Stimulated activated CD4-positive, alpha-beta T cell treated with anti-CD3 and anti-CD28 coated beads, Interleukin-1b, Interleukin-23, amount 100 ng/mL, for 48 hours (primary cell): ENCODE measurements at regions not wholly inside any gene's neighbourhood (a gene's known extent, or its start where the extent isn't known, plus 50 kb on each side); places are given as distances from the start of the nearest gene placed in this dataset.
"Not testable (repeated sequence)": the region's sequence is repeated elsewhere in the genome, so short reads cannot be mapped to it uniquely, and the experiment has no call there.

Experiments used
- DNase-seq: peaks from one replicate; pipeline ENCODE4 v3.0.0-alpha.2; 2020

DNA sequence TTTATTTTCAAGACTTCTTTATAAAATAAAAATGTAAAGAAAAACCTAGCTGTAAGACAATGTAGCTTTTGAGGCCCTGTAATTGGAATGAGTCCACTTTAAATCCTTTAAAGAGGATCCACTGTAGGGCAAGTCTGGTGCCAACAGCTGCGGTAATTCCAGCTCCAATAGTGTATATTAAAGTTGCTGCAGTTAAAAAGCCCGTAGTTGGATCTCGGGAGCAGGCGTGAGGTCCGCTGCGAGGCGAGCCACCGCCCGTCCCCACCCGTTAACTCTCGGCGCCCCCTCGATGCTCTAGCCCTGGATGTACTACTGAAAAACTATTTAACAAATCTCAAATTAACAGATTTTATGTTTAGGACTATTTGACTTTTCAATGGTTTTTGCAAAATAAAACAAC, 414.7 kb upstream of the SEMA3C start:
- DNase-seq: no peak

- no peak for DNase-seq
Measured at GRCh38 chr7:81333004-81333403, 414.2 kb upstream of the SEMA3C start.

GRCh38 chr7:81331061-81332018, 412.5 kb upstream of the SEMA3C start:
- DNase-seq: no peak

DNA sequence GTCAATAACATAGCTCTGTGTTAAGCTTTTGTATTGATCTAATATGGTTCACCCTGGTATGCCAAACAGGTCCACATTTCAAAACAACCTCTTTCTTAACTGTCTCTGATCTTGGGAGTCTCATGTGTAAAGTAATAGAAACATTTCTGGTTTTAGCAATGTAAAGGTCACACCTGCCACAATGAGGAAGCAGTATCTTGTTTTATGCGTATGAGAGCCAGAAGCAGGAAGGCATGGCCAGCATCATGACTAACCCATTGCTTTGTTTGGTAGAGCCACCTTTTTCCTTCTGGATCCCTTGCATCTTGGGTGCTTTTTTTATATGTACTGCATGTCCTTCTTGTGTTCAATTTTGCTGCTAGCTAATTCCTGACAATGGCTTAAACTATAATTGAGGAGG, 411.3 kb upstream of the SEMA3C start:
- no peak for DNase-seq

DNA sequence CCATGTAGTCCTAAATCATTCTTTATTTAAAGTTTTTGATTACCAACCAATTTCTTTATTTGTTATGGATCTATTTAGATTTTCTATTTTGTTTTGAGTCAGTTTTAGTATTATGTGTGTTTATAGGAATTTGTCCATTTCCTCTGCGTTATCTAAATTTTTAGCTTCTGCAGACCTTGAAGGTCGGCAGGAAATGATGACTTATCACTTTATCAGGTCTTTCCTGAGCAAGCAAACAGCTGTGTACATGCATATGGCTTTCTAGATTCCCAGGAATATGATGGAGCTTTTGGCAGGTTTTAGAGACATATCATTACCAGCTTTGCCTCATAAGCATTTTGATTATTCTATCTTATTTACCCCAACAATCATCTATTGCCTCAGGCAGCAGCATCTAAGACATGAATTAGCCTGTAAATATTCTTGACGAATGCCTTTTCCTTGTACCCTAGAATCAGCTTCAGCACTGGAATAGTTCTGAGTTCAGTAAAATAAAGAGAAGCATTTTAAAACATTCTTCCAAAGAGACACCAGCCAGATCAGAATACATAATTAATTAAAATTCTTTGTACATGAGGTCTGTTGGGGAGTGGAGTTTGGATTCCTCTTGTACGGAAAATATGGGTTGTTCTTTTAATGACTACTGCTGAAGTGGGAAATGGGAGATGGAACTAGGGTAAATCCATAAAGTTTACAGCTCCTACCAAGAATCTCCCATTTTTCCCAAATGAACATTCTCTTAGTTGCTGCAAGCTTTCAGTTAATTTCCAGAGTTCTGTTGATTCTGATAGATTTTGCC, 408.8 kb upstream of the SEMA3C start:
- DNase-seq: no peak

GRCh38 chr7:81321949-81322348, 403.1 kb upstream of the SEMA3C start:
- DNase-seq: no peak

DNA sequence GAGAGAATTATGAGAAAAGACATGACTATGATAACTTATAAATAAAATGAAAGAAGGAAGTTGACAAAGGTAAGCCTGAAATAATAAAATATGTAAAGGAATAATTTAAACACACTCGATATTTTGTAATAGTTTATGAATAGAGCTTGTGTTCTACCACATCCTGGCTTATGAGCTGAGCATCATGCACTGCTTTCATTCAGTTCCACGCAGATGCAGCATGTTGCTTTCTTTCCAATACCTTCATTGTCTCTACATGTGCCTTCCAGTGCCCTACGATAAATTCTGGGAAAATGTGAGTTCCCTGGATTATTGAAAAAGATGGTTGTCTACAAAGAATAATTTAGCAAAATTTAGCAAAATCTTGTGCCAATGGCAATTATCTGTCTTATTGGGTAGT, 398.9 kb upstream of the SEMA3C start:
- DNase-seq: no peak

GRCh38 chr7:81308643-81309322, 389.9 kb upstream of the SEMA3C start:
- no peak for DNase-seq

- DNase-seq: no peak
Measured at GRCh38 chr7:81301815-81302214, 383.0 kb upstream of the SEMA3C start.

DNA sequence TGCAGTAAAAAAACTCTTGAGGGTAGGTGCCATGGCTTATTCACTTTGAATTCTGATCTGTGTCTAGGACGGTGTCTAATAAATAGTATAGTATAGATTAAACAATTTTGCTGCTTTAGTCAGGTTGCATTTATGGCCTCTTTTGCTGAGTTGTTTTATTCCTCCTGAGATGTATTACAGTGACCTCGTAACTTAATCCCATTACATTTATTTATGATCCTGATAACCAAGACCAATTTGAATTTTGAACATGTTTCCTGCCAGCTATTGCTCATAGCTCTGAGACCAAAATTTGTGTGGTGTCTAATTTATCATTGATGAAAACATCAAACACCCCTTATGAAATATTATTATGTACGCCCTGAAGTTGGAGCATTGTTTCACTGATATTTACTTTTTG, 381.9 kb upstream of the SEMA3C start:
- DNase-seq: no peak

DNA sequence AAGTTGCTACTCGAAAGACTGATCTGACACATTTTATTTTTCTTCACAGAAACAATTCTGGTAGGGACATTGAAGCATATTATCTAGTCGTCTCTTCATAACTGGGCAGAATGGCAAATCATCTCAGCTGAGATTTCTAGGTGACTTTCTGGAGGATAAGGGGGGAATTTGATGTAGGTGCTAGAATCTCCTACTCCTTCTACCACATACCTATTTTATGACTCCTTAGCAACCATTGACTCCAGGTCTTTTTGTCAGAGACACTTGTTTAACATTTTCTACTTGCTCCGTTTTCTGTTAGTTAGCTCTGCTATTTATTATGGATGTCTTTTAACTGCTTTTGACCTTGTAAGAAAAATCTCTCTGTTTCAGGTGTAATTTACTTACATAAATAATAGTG, 380.9 kb upstream of the SEMA3C start:
- DNase-seq: no peak

DNA sequence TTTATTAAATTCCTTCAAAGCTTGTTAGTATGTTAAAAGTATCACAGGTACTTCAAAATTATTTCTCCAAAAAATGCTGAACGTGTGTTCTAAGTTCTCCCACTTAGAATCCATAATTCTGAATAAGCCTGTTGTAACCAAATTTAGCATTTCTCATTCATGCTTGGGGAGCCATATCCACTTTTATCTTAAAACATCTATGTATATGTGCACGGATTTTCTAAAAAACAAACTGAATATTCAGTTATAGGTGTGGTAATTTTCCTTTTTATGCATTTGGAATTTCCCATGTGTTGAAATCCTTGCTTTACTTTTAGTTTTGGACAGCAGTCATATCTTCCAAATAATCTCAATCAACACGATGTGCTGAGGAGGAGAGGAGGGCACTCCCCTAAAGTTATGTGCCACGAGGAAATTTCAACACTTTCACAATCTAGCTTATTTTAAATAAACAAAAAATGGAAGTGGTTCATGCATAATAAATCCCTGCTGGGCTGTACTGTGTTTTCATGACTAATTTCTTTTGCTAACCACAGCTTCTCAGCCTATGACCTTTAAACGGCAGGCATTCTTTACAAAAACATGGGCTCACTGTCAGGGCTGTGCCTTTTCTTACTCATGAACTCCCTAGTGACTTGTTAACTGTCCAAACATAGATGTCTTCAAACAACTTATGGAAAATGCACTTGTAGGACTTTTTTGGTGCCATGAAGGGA, 380.3 kb upstream of the SEMA3C start:
- no peak for DNase-seq

- no peak for DNase-seq
Measured at GRCh38 chr7:81297317-81297716, 378.5 kb upstream of the SEMA3C start.

DNA sequence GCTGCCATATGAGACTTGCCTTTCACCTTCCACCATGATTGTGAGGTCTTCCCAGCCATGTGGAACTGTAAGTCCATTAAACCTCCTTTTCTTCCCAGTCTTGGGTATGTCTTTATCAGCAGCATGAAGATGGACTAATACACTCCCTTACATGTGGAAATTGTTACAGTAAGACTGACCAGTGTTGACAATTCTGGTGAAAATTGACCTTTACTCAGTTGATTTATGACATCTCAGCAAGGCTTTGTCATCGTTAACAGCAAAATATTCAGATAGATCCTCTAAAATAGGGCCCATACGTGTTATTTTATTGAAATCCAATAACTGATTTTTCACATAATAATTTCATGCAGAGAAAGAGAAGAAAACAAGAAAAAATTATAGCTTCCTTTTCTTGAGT, 377.9 kb upstream of the SEMA3C start:
- no peak for DNase-seq

- DNase-seq: no peak
Measured at GRCh38 chr7:81294897-81295515, 376.2 kb upstream of the SEMA3C start.

- DNase-seq: no peak
Measured at GRCh38 chr7:81293806-81294205, 375.0 kb upstream of the SEMA3C start.

DNA sequence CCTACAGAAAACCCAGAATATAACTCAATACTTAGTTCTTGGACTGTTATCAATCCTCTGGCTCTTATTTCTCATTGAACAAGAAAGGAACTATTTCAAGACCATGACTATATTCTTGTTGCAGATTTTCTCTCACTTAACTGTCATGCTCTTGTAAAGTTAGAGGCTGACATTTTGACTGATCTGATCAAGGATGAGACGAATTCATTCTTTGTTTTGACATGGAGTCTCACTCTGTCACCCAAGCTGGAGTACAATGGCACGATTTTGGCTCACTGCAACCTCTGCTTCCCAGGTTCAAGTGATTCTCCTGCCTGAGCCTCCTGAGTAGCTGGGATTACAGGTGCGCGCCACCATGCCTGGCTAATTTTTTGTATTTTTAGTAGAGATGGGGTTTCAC, 367.9 kb upstream of the SEMA3C start:
- not testable (repeated sequence) for DNase-seq

GRCh38 chr7:81285142-81285871, 366.5 kb upstream of the SEMA3C start:
- no peak for DNase-seq

DNA sequence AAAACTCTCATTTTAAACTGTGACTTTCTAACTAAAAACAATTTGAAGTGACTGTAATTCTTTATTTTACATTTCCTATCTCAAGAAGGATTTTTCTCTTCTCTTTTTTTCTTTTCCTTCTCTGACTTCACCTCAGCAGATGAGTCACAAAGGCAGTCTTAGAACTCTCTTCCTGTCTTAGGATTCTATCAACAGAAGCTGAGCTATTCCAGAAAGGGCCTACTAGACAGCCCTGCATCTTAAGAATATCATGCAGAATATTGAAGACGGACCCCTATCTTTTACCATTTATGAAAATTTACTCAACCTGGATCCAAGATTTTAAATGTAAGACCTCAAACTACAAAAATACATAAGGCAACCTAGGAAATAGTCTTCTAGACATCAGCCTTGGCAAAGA, 365.7 kb upstream of the SEMA3C start:
- DNase-seq: no peak

DNA sequence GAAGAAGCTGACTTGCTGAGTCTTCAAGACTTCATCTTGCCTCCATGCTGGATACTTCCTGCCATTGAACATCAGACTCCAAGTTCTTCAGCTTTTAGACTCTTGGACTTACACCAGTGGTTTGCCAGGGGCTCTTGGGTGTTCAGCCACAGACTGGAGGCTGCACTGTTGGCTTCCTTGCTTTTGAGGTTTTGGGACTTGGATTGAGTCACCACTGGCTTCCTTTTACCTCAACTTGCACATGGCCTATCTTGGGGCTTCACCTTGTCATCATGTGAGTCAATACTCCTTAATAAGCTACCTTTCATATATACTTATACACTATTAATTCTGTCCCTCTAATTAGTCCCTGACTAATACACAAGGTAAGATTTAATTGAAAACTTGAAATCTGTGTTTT, 361.7 kb upstream of the SEMA3C start:
- DNase-seq: no peak

DNA sequence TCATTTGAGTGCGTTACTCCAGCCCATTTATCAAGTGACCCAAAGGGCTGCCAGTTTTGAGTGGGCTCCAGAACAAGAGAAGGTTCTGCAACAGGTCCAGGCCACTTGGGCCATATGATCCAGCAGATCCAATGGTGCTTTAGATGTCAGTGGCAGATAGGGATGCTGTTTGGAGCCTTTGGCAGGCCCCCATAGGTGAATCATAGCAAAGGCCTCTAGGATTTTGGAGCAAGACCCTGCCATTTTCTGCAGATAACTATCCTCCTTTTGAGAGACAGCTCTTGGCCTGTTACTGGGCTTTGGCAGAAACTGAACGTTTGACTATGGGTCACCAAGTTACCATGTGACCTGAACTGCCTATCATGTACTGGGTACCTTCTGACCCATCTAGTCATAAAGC, 358.8 kb upstream of the SEMA3C start:
- DNase-seq: no peak
